Keratinocyte (primary cell): ENCODE measurements at regions not wholly inside any gene's neighbourhood (a gene's known extent, or its start where the extent isn't known, plus 50 kb on each side); places are given as distances from the start of the nearest gene placed in this dataset.

Source experiments
- DNase-seq: peaks from one replicate; pipeline ENCODE4 v3.0.0-alpha.2; 2011; ENCODE audit warnings: low read depth, missing footprints, low spot score
- FAIRE-seq: peaks from 2 replicates; lab custom pipeline; 2011; peaks lifted over from hg19 to GRCh38; lab: Jason Lieb, UNC
- H2AFZ ChIP-seq: 2 replicates; pipeline ENCODE4 v1.6.0; 2012; ENCODE audit warnings: low read length, control low read depth, inconsistent platforms; ENCODE audit not compliant: control insufficient read depth
- H3K27ac ChIP-seq: 2 replicates; pipeline ENCODE4 v1.5.1; 2011; ENCODE audit warnings: low read length; ENCODE audit not compliant: control insufficient read depth, insufficient read depth
- H3K27me3 ChIP-seq: 3 replicates; pipeline ENCODE4 v1.6.0; 2011; ENCODE audit warnings: low read length; ENCODE audit not compliant: control insufficient read depth, insufficient read depth; ENCODE audit errors: extremely low read depth
- H3K36me3 ChIP-seq, 2 experiments: 2 replicates in 1 of 2; 3 replicates in 1 of 2; pipeline ENCODE4 v1.5.1; 2011; ENCODE audit warnings: low read length in 2 of 2, mild to moderate bottlenecking in 1 of 2; ENCODE audit not compliant: control insufficient read depth in 2 of 2, insufficient read depth in 2 of 2; ENCODE audit errors: extremely low read depth in 1 of 2
- H3K4me1 ChIP-seq: 3 replicates; pipeline ENCODE4 v1.5.1; 2011; ENCODE audit warnings: low read length; ENCODE audit not compliant: control insufficient read depth, insufficient read depth; ENCODE audit errors: extremely low read depth
- H3K4me2 ChIP-seq: 3 replicates; pipeline ENCODE4 v1.6.0; 2011; ENCODE audit warnings: low read depth, low read length; ENCODE audit not compliant: control insufficient read depth, insufficient read depth; ENCODE audit errors: extremely low read depth
- H3K4me3 ChIP-seq, 3 experiments: fragments of 200-600 bp in 1 of 3; sonication (generic) in 1 of 3; 2 replicates in 2 of 3; 3 replicates in 1 of 3; pipeline ENCODE4 v1.5.1; 2011 to 2016; ENCODE audit warnings: low read length in 3 of 3, mild to moderate bottlenecking in 3 of 3, control low read depth in 2 of 3, inconsistent platforms in 1 of 3, low read depth in 1 of 3, mixed read lengths in 1 of 3, mixed run types in 1 of 3, moderate library complexity in 1 of 3; ENCODE audit not compliant: control insufficient read depth in 2 of 3, insufficient read depth in 2 of 3; ENCODE audit errors: extremely low read depth in 1 of 3
- H3K79me2 ChIP-seq: 2 replicates; pipeline ENCODE4 v1.6.0; 2012; ENCODE audit warnings: low read length; ENCODE audit not compliant: control insufficient read depth, insufficient read depth
- H3K9ac ChIP-seq: 3 replicates; pipeline ENCODE4 v1.6.0; 2011; ENCODE audit warnings: low read length; ENCODE audit not compliant: control insufficient read depth, insufficient read depth; ENCODE audit errors: extremely low read depth
- H3K9me1 ChIP-seq: 3 replicates; pipeline ENCODE4 v1.6.0; 2011; ENCODE audit warnings: low read length; ENCODE audit not compliant: control insufficient read depth, insufficient read depth; ENCODE audit errors: extremely low read depth
- H3K9me3 ChIP-seq: 2 replicates; pipeline ENCODE4 v1.5.1; 2012; ENCODE audit warnings: low read depth, low read length; ENCODE audit not compliant: control insufficient read depth
- H4K20me1 ChIP-seq: 3 replicates; pipeline ENCODE4 v1.6.0; 2011; ENCODE audit warnings: low read length; ENCODE audit not compliant: control insufficient read depth, insufficient read depth; ENCODE audit errors: extremely low read depth
- CTCF ChIP-seq, 3 experiments: IDR thresholded peaks in 1 of 3; conservative IDR thresholded peaks in 1 of 3; optimal IDR thresholded peaks in 1 of 3; 2 replicates in 2 of 3; 3 replicates in 1 of 3; pipeline versions ENCODE3 to v1.5.1; 2011; ENCODE audit warnings: low read length in 3 of 3, mild to moderate bottlenecking in 3 of 3, moderate library complexity in 2 of 3, control low read depth in 1 of 3, inconsistent platforms in 1 of 3; ENCODE audit not compliant: insufficient read depth in 2 of 3; ENCODE audit errors: extremely low read depth in 1 of 3
- EZH2 ChIP-seq: IDR thresholded peaks from one replicate; pipeline ENCODE4 v1.6.1; 2012; ENCODE audit warnings: inconsistent platforms, mild to moderate bottlenecking, low read length, moderate library complexity
- dilution Hi-C: fragments of 300-500 bp; cut with MboI; formaldehyde crosslinking; loops from one replicate; pipeline ENCODE4 v1.7.0; 2020; ENCODE audit warnings: low sequenced_read_pairs; ENCODE audit not compliant: extremely low pct_ligation_motif_present

GRCh38 chr6:150676344-150676743 lies 76.7 kb downstream of the PLEKHG1 start:
- Histone ChIP-seq H3K9me1 (no peaks in the 10 kb centered on the region), H3K36me3 (no peaks in the 10 kb centered on the region), H3K9ac (no peak overlapping the region), H4K20me1 (no peaks in the 10 kb centered on the region), H3K79me2 (no peaks in the 10 kb centered on the region), H3K4me2 (no peak overlapping the region), H2AFZ (no peak overlapping the region), H3K27ac (no peak overlapping the region), H3K4me1 (no peaks in the 10 kb centered on the region), H3K9me3 (no peaks in the 10 kb centered on the region), H3K4me3 (no peak overlapping the region), H3K27me3 (no peaks in the 10 kb centered on the region)
- DNase-seq (no peak), FAIRE-seq (no peak)
- dilution Hi-C loops = no loop called here
- TF ChIP-seq EZH2 (no peak), CTCF (optimal IDR thresholded peaks at IDR 0.05 in 1 of 3, IDR thresholded peaks at IDR 0.05 in 1 of 3, conservative IDR thresholded peaks at IDR 0.05 in 1 of 3; ENCODE audit: extremely low read depth in 1 of 3, insufficient read depth in 2 of 3, low read length in 3 of 3) (no peak)

- no peaks in the 10 kb centered on the region for H3K4me1 ChIP-seq
- H3K27ac ChIP-seq = no peak overlapping the region
- no peak for FAIRE-seq
Observed at GRCh38 chr6:150676772-150677171, 77.1 kb downstream of the PLEKHG1 start.

More at GRCh38 chr6:150676772-150677171, 77.1 kb downstream of the PLEKHG1 start:
- TF ChIP-seq EZH2 (no peak), CTCF (optimal IDR thresholded peaks at IDR 0.05 in 1 of 3, IDR thresholded peaks at IDR 0.05 in 1 of 3, conservative IDR thresholded peaks at IDR 0.05 in 1 of 3; ENCODE audit: extremely low read depth in 1 of 3, insufficient read depth in 2 of 3, low read length in 3 of 3) (no peak)
- dilution Hi-C loops = no loop called here
- no peak overlapping the region for H3K4me3 ChIP-seq
- no peak overlapping the region for H3K4me2 ChIP-seq
- no peaks in the 10 kb centered on the region for H3K9me1 ChIP-seq
- no peaks in the 10 kb centered on the region for H3K27me3 ChIP-seq
- H3K79me2 ChIP-seq = no peaks in the 10 kb centered on the region
- no peak overlapping the region for H3K9ac ChIP-seq
- H2AFZ ChIP-seq = no peak overlapping the region
- DNase-seq = no peak
- no peaks in the 10 kb centered on the region for H3K9me3 ChIP-seq
- no peaks in the 10 kb centered on the region for H3K36me3 ChIP-seq
- no peaks in the 10 kb centered on the region for H4K20me1 ChIP-seq
